ENCODE measurements at regions not wholly inside any gene's neighbourhood (a gene's known extent, or its start where the extent isn't known, plus 50 kb on each side); places are given as distances from the start of the nearest gene placed in this dataset.

GRCh38 chr5:97563050-97563657 lies 380.1 kb upstream of the RIOK2 start (continued):
- TF ChIP-seq, protein P1, sequence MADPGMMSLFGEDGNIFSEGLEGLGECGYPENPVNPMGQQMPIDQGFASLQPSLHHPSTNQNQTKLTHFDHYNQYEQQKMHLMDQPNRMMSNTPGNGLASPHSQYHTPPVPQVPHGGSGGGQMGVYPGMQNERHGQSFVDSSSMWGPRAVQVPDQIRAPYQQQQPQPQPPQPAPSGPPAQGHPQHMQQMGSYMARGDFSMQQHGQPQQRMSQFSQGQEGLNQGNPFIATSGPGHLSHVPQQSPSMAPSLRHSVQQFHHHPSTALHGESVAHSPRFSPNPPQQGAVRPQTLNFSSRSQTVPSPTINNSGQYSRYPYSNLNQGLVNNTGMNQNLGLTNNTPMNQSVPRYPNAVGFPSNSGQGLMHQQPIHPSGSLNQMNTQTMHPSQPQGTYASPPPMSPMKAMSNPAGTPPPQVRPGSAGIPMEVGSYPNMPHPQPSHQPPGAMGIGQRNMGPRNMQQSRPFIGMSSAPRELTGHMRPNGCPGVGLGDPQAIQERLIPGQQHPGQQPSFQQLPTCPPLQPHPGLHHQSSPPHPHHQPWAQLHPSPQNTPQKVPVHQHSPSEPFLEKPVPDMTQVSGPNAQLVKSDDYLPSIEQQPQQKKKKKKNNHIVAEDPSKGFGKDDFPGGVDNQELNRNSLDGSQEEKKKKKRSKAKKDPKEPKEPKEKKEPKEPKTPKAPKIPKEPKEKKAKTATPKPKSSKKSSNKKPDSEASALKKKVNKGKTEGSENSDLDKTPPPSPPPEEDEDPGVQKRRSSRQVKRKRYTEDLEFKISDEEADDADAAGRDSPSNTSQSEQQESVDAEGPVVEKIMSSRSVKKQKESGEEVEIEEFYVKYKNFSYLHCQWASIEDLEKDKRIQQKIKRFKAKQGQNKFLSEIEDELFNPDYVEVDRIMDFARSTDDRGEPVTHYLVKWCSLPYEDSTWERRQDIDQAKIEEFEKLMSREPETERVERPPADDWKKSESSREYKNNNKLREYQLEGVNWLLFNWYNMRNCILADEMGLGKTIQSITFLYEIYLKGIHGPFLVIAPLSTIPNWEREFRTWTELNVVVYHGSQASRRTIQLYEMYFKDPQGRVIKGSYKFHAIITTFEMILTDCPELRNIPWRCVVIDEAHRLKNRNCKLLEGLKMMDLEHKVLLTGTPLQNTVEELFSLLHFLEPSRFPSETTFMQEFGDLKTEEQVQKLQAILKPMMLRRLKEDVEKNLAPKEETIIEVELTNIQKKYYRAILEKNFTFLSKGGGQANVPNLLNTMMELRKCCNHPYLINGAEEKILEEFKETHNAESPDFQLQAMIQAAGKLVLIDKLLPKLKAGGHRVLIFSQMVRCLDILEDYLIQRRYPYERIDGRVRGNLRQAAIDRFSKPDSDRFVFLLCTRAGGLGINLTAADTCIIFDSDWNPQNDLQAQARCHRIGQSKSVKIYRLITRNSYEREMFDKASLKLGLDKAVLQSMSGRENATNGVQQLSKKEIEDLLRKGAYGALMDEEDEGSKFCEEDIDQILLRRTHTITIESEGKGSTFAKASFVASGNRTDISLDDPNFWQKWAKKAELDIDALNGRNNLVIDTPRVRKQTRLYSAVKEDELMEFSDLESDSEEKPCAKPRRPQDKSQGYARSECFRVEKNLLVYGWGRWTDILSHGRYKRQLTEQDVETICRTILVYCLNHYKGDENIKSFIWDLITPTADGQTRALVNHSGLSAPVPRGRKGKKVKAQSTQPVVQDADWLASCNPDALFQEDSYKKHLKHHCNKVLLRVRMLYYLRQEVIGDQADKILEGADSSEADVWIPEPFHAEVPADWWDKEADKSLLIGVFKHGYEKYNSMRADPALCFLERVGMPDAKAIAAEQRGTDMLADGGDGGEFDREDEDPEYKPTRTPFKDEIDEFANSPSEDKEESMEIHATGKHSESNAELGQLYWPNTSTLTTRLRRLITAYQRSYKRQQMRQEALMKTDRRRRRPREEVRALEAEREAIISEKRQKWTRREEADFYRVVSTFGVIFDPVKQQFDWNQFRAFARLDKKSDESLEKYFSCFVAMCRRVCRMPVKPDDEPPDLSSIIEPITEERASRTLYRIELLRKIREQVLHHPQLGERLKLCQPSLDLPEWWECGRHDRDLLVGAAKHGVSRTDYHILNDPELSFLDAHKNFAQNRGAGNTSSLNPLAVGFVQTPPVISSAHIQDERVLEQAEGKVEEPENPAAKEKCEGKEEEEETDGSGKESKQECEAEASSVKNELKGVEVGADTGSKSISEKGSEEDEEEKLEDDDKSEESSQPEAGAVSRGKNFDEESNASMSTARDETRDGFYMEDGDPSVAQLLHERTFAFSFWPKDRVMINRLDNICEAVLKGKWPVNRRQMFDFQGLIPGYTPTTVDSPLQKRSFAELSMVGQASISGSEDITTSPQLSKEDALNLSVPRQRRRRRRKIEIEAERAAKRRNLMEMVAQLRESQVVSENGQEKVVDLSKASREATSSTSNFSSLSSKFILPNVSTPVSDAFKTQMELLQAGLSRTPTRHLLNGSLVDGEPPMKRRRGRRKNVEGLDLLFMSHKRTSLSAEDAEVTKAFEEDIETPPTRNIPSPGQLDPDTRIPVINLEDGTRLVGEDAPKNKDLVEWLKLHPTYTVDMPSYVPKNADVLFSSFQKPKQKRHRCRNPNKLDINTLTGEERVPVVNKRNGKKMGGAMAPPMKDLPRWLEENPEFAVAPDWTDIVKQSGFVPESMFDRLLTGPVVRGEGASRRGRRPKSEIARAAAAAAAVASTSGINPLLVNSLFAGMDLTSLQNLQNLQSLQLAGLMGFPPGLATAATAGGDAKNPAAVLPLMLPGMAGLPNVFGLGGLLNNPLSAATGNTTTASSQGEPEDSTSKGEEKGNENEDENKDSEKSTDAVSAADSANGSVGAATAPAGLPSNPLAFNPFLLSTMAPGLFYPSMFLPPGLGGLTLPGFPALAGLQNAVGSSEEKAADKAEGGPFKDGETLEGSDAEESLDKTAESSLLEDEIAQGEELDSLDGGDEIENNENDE (IDR thresholded peaks at IDR 0.05; ENCODE audit: insufficient replicate concordance, low read length) = no peak

Measured in H1 (cell line).